AG04449 (cell line): ENCODE measurements at regions not wholly inside any gene's neighbourhood (a gene's known extent, or its start where the extent isn't known, plus 50 kb on each side); places are given as distances from the start of the nearest gene placed in this dataset.

Experiments
- CTCF ChIA-PET: fragments of 350-600 bp; formaldehyde crosslinking; extraction: SDS; loops from one replicate; lab custom pipeline; 2021; ENCODE audit warnings: antibody characterized with exemption; lab: Yijun Ruan, JAX
- POLR2A ChIA-PET: fragments of 400-600, 350-600 bp; formaldehyde crosslinking; extraction: SDS; loops from one replicate; lab custom pipeline; 2020; ENCODE audit warnings: antibody characterized with exemption, inconsistent platforms; lab: Yijun Ruan, JAX
- DNase-seq: peaks from one replicate; pipeline ENCODE4 v3.0.0-alpha.2; 2010; ENCODE audit warnings: low read depth, low spot score
- H3K4me3 ChIP-seq: 2 replicates; pipeline ENCODE4 v1.5.1; 2011; ENCODE audit warnings: low read depth, mild to moderate bottlenecking, control low read depth, low read length
- TF ChIP-seq, protein P1 (sequence below): IDR thresholded peaks from one replicate; pipeline ENCODE4 v1.5.1; 2011; ENCODE audit warnings: mild to moderate bottlenecking, moderate library complexity, low read length, control low read depth, inconsistent platforms; ENCODE audit not compliant: insufficient read depth; ENCODE audit errors: missing control alignments

DNA sequence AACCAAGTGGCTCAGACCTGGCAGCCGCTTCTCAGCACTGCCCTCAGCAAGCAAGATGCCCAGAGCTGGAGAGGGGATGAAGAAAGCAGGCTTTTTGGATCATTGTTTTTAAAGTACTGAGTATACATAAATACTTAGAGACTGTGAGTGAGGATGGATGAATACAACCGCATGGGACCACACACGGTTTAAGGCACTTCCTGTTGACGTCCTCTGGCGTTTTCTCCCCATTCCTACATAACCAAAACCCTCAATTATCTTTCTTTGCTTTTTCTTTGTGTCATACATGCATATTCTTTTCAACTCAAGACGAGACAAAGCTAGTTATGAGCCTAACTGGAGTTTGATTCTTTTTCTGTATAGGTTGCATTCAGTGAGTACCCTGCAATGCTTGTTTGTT lies 198.4 kb downstream of the GALR1 start:
- ChIA-PET CTCF (no interaction called here), POLR2A (interaction anchor here (0.7 kb wide), 1 partner anchor 14 kb away, joined by 3 read pairs; no protein-coding TSS in a partner anchor)
- no peak overlapping the region for H3K4me3 ChIP-seq
- TF ChIP-seq, protein P1, sequence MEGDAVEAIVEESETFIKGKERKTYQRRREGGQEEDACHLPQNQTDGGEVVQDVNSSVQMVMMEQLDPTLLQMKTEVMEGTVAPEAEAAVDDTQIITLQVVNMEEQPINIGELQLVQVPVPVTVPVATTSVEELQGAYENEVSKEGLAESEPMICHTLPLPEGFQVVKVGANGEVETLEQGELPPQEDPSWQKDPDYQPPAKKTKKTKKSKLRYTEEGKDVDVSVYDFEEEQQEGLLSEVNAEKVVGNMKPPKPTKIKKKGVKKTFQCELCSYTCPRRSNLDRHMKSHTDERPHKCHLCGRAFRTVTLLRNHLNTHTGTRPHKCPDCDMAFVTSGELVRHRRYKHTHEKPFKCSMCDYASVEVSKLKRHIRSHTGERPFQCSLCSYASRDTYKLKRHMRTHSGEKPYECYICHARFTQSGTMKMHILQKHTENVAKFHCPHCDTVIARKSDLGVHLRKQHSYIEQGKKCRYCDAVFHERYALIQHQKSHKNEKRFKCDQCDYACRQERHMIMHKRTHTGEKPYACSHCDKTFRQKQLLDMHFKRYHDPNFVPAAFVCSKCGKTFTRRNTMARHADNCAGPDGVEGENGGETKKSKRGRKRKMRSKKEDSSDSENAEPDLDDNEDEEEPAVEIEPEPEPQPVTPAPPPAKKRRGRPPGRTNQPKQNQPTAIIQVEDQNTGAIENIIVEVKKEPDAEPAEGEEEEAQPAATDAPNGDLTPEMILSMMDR, result no peak
- no peak for DNase-seq

GRCh38 chr18:77455004-77455403 lies 205.4 kb downstream of the GALR1 start:
- CTCF ChIA-PET, result no interaction called here
- TF ChIP-seq, protein P1, result no peak
- POLR2A ChIA-PET, result no interaction called here
- no peak overlapping the region for H3K4me3 ChIP-seq
- no peak for DNase-seq

GRCh38 chr18:77457681-77458080 lies 208.0 kb downstream of the GALR1 start:
- TF ChIP-seq, protein P1, result no peak
- DNase-seq, result no peak
- ChIA-PET POLR2A (no interaction called here), CTCF (no interaction called here)
- H3K4me3 ChIP-seq, result no peak overlapping the region

GRCh38 chr18:77461062-77461688 lies 211.5 kb downstream of the GALR1 start:
- CTCF ChIA-PET, result no interaction called here
- POLR2A ChIA-PET, result no interaction called here
- no peak for DNase-seq
- no peak overlapping the region for H3K4me3 ChIP-seq
- TF ChIP-seq, protein P1, result no peak

- POLR2A ChIA-PET, result no interaction called here
- TF ChIP-seq, protein P1, result no peak
- CTCF ChIA-PET, result no interaction called here
- no peak for DNase-seq
- no peak overlapping the region for H3K4me3 ChIP-seq
Measured at GRCh38 chr18:77464917-77465316, 215.3 kb downstream of the GALR1 start.

GRCh38 chr18:77466890-77467289 lies 217.2 kb downstream of the GALR1 start:
- POLR2A ChIA-PET, result no interaction called here
- no peak overlapping the region for H3K4me3 ChIP-seq
- TF ChIP-seq, protein P1, result no peak
- DNase-seq, result no peak
- CTCF ChIA-PET, result no interaction called here
